Calu3 (cell line): ENCODE measurements at regions not wholly inside any gene's neighbourhood (a gene's known extent, or its start where the extent isn't known, plus 50 kb on each side); places are given as distances from the start of the nearest gene placed in this dataset.

ENCODE experiments used
- BruUV-seq: library from RNA; stranded (reverse); fragments of 400-500 nt; replicated peaks from 2 replicates; lab custom pipeline; 2021; lab: Mats Ljungman, UMichigan
- CTCF ChIA-PET: fragments of 300-600 bp; sonication (Branson Sonifier 250); formaldehyde crosslinking; loops from one replicate; lab custom pipeline; 2022; ENCODE audit warnings: antibody characterized with exemption; lab: Charles Lee
- DNase-seq: peaks from one replicate; pipeline ENCODE4 v3.0.0; 2022
- H3K27ac Mint-ChIP-seq: one replicate; pipeline ENCODE4 v1.8.0; 2022; ENCODE audit warnings: mixed read lengths; ENCODE audit not compliant: unreplicated experiment
- H3K27me3 Mint-ChIP-seq: one replicate; pipeline ENCODE4 v1.8.0; 2022; ENCODE audit warnings: mixed read lengths; ENCODE audit not compliant: unreplicated experiment
- H3K36me3 Mint-ChIP-seq: one replicate; pipeline ENCODE4 v1.8.0; 2022; ENCODE audit warnings: mild to moderate bottlenecking, moderate library complexity, mixed read lengths; ENCODE audit not compliant: insufficient read depth, unreplicated experiment
- H3K4me1 Mint-ChIP-seq: one replicate; pipeline ENCODE4 v1.8.0; 2022; ENCODE audit warnings: mild to moderate bottlenecking, low read depth, mixed read lengths; ENCODE audit not compliant: unreplicated experiment
- H3K4me3 Mint-ChIP-seq: one replicate; pipeline ENCODE4 v1.8.0; 2022; ENCODE audit warnings: mild to moderate bottlenecking, low read depth, moderate library complexity, mixed read lengths; ENCODE audit not compliant: unreplicated experiment
- H3K9me3 Mint-ChIP-seq: one replicate; pipeline ENCODE4 v1.8.0; 2022; ENCODE audit warnings: low read depth, mixed read lengths; ENCODE audit not compliant: unreplicated experiment
- CTCF ChIP-seq: fragments of 200-600 bp; IDR thresholded peaks from one replicate; pipeline ENCODE4 v1.8.0; 2022; ENCODE audit warnings: antibody characterized with exemption; ENCODE audit not compliant: unreplicated experiment
- intact Hi-C: fragments of 100-400 bp; cut with micrococcal nuclease; formaldehyde crosslinking; loops from one replicate; pipeline ENCODE4 v1.10.0; 2022; ENCODE audit not compliant: unreplicated experiment

DNA sequence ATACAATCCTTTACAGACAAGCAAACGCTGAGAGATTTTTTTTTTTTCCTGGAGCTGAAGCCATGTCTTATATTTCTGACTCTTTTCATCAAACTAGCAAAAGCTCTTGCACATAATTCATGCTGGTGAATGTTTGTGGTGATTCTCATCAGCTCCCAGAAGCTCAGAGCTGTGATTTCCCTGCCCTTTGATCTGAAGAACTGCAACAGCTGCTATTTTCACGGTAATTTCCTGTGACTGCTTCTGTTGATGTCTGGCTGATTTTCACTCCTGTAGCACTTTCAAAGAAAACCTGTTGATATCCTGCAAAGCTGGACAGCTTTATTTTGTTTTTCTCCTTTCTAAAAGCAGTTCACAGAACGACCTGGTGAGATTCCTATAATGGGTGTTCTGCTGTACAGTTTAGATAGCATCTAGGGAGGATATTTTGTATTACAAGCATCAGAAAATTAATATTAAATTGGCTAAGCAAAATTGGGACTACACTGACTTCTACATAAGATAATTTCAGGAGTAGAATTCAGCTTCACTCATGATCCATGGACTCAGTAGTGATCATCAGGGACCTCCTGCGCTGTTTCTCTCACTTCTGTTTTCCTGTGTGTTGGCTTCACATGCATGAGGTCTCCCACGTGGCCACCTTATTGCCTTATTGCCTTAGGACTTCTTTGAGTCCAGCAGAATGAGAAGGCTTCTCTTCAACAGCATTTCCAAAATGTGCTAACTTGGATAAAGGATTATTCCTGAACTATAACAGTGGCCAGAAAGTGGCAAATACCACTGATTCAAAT, 1111.6 kb upstream of the SORCS1 start:
- DNase-seq = no peak
- no peak overlapping the region for H3K4me3 Mint-ChIP-seq
- BruUV-seq = no TSS peak
- TF ChIP-seq CTCF = no peak
- CTCF ChIA-PET = no interaction called here
- no peaks in the 10 kb centered on the region for H3K4me1 Mint-ChIP-seq
- H3K9me3 Mint-ChIP-seq = peaks cover 12% of the 10 kb centered on the region
- no peak overlapping the region for H3K27ac Mint-ChIP-seq
- no peaks in the 10 kb centered on the region for H3K36me3 Mint-ChIP-seq
- H3K27me3 Mint-ChIP-seq = no peaks in the 10 kb centered on the region
- intact Hi-C loops = no loop called here

- H3K36me3 Mint-ChIP-seq = no peaks in the 10 kb centered on the region
- H3K4me1 Mint-ChIP-seq = no peaks in the 10 kb centered on the region
- H3K27me3 Mint-ChIP-seq = no peaks in the 10 kb centered on the region
- no peak for DNase-seq
- H3K27ac Mint-ChIP-seq = no peak overlapping the region
- H3K9me3 Mint-ChIP-seq = no peaks in the 10 kb centered on the region
- CTCF ChIA-PET = no interaction called here
- intact Hi-C loops = no loop called here
- TF ChIP-seq CTCF = no peak
- no peak overlapping the region for H3K4me3 Mint-ChIP-seq
- BruUV-seq = no TSS peak
Measured at GRCh38 chr10:108260383-108260906, 1095.9 kb upstream of the SORCS1 start.

GRCh38 chr10:108254089-108254488, 1089.6 kb upstream of the SORCS1 start:
- no peak for DNase-seq
- Mint-ChIP-seq H3K27me3 (no peaks in the 10 kb centered on the region), H3K4me1 (no peaks in the 10 kb centered on the region), H3K36me3 (no peaks in the 10 kb centered on the region), H3K4me3 (no peak overlapping the region), H3K9me3 (peaks cover 3% of the 10 kb centered on the region), H3K27ac (no peak overlapping the region)
- TF ChIP-seq CTCF = no peak
- CTCF ChIA-PET = no interaction called here
- BruUV-seq = no TSS peak
- intact Hi-C loops = no loop called here

DNA sequence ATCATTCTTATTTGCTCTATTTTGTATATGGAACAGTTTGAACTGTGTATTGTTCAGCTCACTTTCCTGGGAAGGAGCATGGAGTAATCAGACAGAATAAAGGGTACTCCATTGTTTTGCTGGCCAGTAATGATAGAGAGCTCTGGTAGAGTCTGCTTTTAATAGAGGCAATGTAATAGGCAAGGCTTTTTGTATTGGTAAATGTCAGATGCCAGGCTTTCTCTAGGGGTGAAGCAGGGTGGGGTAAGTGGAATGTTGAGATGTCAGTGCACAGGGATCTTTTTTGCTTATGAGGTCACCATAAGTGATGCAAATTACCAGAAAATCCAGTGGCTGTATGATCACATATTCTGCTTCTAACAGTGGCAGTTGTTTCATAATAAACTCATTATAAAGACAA, 1088.3 kb upstream of the SORCS1 start:
- Mint-ChIP-seq H3K27me3 (no peaks in the 10 kb centered on the region), H3K27ac (no peak overlapping the region), H3K36me3 (no peaks in the 10 kb centered on the region), H3K4me3 (no peak overlapping the region), H3K9me3 (peaks cover 3% of the 10 kb centered on the region), H3K4me1 (no peaks in the 10 kb centered on the region)
- no TSS peak for BruUV-seq
- CTCF ChIA-PET = no interaction called here
- no peak for TF ChIP-seq CTCF
- no peak for DNase-seq
- intact Hi-C loops = no loop called here
